ENCODE measurements at regions not wholly inside any gene's neighbourhood (a gene's known extent, or its start where the extent isn't known, plus 50 kb on each side); places are given as distances from the start of the nearest gene placed in this dataset.

GRCh38 chr6:117168296-117169063 is 96.9 kb upstream of the VGLL2 start:
- DNase-seq (ENCODE audit: low read depth in 2 of 2), result no peak

GRCh38 chr6:117169064-117169665 is 96.2 kb upstream of the VGLL2 start:
- DNase-seq (ENCODE audit: low read depth in 2 of 2), result no peak

- no peak for DNase-seq (ENCODE audit: low read depth in 2 of 2)
These were observed 95.5 kb upstream of the VGLL2 start for GRCh38 chr6:117169781-117170281.

DNA sequence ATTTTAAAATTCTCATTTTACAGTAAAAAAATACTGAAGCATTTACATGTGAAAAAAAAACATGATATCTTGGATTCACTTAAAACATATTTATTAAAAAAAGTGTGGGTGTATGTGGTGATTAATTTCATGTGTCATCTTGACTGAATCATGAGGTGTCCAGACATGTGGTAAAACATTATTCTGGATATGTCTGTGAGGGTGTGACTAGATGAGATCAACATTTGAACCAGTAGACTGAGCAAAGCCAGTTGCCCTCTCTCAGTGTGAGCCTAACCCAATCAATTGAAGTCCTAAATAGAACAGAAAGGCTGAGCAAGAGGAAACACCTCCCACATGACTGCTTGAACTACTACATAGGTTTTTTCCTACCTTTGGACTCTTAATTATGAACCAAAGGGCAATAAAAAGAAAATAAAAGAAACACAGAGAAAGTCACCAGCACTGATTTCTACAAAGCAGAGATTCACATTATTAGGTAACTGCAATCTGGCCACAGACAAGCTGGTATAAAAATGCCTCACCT is 90.5 kb upstream of the VGLL2 start:
- no peak for DNase-seq (ENCODE audit: low read depth in 2 of 2)

GRCh38 chr6:117188627-117189201 is 76.6 kb upstream of the VGLL2 start:
- DNase-seq (ENCODE audit: low read depth in 2 of 2), result peak in 1 of 2 donors; percentile 3

DNA sequence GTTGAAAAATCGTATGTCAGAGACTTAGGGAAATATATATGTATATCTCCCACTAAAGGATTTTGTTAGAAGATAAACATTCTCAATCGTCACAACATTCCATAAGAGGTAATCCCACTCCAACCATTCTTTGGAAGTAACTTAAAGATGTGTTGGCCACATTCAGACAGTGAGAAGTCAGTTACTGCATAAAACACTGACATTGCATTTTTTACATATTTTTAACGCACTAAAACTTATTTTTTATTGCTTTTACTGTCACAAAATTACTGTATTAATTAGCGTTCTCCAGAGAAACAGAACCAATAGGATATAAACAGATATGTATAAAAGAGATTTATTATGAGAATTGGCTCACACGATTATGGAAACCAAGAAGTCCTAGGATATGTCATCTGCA is 74.3 kb upstream of the VGLL2 start:
- DNase-seq (ENCODE audit: low read depth in 2 of 2), result no peak

DNA sequence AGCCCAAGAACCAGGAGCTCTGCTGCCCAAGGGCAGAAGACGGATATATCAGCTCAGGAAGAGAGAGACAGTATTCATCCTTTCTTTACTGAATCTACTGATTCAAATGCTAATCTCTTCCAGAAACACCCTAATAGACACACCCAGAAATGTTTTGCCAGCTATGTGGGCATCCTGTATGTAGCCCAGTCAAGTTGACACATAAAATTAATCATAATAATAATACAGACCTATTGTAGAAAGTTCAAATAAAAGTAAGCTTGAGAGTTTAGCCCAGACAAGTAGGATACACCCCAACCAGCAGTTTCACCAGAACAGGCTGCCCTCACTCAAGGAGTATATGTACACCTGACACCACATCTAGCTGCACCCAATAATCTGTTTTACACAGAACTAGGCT is 73.9 kb upstream of the VGLL2 start:
- no peak for DNase-seq (ENCODE audit: low read depth in 2 of 2)

GRCh38 chr6:117194271-117194670 is 71.1 kb upstream of the VGLL2 start:
- no peak for DNase-seq (ENCODE audit: low read depth in 2 of 2)

DNA sequence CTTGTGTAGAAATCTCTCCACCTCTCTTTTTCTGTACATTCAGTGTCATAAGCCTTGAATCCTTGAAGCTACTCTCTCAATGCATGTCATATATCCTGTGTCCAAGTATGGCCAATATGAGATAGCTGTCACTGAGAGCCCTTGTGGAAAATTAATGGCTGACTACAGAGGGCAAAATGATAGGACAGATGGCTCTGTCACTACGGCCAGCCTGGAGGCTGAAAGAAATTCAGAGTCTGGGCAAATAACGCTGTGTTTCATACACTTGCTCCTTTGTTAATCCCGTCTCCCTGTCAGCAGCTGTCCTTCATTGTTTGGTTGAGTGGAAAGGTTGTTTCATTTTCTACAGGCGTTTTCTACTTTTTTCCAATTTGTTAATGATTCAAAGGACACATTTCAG is 70.4 kb upstream of the VGLL2 start:
- no peak for DNase-seq (ENCODE audit: low read depth in 2 of 2)

- no peak for DNase-seq (ENCODE audit: low read depth in 2 of 2)
These were observed 69.6 kb upstream of the VGLL2 start for GRCh38 chr6:117195728-117196127.

DNA sequence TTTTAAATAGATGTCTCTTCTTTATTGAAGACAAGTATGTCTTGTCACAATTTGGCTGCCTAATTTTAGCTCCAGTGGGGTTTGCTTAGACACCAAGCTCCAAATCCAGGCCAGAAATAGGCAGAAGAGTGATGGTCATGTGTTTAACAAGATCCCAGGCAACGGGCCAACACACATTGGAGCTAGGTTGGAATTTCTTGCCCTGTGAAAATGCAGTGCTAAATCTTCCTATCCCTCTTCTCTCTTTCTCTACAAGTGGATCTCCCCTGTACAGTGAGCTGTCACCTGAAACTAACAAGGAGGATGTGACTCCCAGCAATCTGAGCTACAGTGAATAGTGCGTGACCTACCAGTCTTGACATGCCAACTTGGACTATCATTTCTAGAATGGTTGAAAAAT is 65.3 kb upstream of the VGLL2 start:
- no peak for DNase-seq (ENCODE audit: low read depth in 2 of 2)

DNA sequence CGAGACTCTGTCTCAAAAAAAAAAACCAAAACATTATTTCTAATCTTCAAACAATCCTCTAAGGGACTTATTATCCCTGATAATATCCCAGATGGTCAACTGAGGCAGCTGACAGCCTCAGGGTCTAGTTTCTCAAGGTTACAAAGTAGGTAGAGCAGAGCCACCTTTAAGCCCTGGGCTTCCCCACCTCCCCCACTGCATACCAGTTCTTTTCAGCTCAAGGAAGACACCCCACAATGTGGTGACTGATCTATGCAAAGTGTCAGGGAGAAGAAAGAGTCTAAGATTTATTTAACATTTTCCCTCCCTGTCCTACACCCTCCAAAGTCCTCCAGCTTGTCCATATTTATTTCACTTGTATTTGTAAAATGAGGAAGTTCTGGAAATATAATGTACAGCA is 60.5 kb upstream of the VGLL2 start:
- DNase-seq (ENCODE audit: low read depth in 2 of 2), result no peak

GRCh38 chr6:117205876-117206275 is 59.5 kb upstream of the VGLL2 start:
- DNase-seq (ENCODE audit: low read depth in 2 of 2), result no peak

DNA sequence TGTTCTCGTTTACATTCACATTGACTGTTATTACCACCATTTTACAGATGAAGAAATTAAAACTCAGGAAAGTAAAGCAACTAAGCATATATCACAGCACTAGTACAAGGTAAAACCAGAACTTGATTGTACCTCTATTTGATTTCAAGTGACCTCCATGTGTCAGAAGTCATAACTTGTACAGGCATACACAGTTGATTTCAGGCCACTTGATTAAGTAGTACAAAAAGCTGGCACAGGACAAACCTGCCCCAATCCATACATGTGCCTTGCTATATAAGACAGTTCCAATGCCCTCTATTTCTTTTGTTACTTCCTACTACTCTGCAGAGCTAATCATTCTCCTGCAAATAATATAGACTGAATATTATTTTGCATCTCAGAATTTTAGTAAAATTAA is 58.8 kb upstream of the VGLL2 start:
- DNase-seq (ENCODE audit: low read depth in 2 of 2), result no peak

DNA sequence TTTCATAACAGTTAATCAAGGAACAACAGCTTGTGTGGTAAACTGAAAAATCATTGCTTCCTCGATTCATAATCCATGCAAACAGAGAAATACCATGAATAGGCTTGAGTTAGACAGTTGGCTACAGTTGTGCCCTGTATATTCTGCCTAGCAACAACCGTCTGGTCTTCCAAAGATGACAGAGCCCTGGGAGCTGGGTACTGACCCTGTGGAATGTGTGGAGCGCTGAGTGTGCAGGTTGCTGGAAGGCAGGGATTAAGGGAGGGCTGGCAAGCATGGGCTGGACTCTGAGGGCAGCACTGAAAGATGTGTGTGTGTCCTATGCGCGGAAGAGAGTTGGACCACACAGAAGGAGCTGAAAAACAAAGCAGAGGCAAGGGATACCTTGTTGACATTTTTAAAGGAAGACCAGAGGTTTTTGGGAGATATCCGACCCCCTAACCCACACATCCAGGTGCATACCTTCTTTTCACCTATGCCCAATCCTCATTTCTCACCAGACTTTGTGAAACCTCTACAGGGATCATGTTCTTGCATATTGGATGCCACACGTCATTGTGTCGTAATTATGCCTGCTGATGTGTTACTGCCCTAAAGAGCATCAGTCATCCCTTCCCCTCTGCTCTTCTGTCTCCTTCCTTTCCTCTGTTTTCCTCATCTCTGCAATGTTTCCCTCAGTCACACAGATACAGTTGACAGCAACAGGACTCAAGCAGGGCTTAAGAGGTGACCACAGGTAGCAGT is 58.2 kb upstream of the VGLL2 start:
- no peak for DNase-seq (ENCODE audit: low read depth in 2 of 2)

- no peak for DNase-seq (ENCODE audit: low read depth in 2 of 2)
These were observed 55.1 kb upstream of the VGLL2 start for GRCh38 chr6:117210279-117210678.

DNA sequence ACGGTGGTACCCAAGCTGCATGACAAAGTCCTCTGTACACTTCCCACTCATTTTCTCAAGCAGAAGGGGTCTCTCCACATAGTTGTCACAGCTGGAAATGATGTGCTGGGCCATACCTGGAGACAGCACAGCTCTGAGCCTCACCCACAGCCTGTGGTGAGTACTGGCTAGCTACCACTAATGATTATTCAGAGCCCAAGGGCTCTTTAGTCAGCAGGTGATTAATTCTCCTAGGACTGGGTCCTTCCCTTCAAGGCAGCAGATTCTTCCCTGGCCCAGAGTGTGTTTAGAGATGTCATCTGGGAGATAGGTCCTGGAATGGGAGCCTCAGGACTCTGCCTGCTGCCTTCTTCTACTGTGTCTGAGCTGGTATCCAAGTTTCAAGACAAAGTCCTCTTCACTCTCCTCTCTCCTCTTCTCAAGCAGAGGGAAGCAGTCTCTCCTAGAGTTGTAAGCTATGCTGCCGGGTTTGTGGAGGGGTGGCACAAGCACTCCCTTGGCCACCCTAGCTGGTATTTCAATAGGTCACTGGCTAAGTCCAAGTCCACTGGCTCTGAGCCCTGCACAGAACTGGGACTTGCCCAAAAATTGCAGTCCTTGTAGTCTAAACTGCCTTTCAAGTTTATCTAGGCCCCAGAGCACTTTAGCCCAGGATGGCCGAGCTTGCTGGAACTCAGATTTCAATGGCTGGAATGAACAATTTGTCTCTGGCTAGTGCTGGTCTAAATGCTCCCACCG is 49.8 kb upstream of the VGLL2 start:
- DNase-seq (ENCODE audit: low read depth in 2 of 2), result no peak

Measured in dermis microvascular lymphatic vessel endothelial cell (primary cell).